Endothelial cell of umbilical vein (primary cell): ENCODE measurements at regions not wholly inside any gene's neighbourhood (a gene's known extent, or its start where the extent isn't known, plus 50 kb on each side); places are given as distances from the start of the nearest gene placed in this dataset.

Experiments used
- BruUV-seq: library from RNA; stranded (reverse); fragments of 400-500 nt; replicated peaks from 2 replicates; lab custom pipeline; 2021; lab: Mats Ljungman, UMichigan
- CTCF ChIA-PET: fragments of 300-600, 350-600 bp; sonication (Branson Sonifier 250); formaldehyde crosslinking; loops from one replicate; lab custom pipeline; 2021; ENCODE audit warnings: antibody characterized with exemption, inconsistent platforms; lab: Charles Lee
- POLR2A ChIA-PET: fragments of 300-600, 350-600 bp; sonication (Branson Sonifier 250); formaldehyde crosslinking; loops from one replicate; lab custom pipeline; 2021; ENCODE audit warnings: antibody characterized with exemption, inconsistent platforms; lab: Charles Lee
- DNase-seq: peaks from one replicate; pipeline ENCODE4 v3.0.0-alpha.2; 2011; ENCODE audit warnings: low read depth, low spot score
- FAIRE-seq: peaks from 2 replicates; lab custom pipeline; 2011; peaks lifted over from hg19 to GRCh38; lab: Jason Lieb, UNC
- H2AFZ ChIP-seq: 2 replicates; pipeline ENCODE4 v1.6.0; 2012; ENCODE audit warnings: low read depth, low read length, control low read depth, inconsistent platforms
- H3K27ac ChIP-seq: 2 replicates; pipeline ENCODE4 v1.5.1; 2011; ENCODE audit warnings: low read depth, mild to moderate bottlenecking, control low read depth, low read length, moderate library complexity; ENCODE audit not compliant: insufficient read depth
- H3K27me3 ChIP-seq, 2 experiments: 2 replicates each; pipeline versions ENCODE4 v1.6.0 to v1.6.1; 2011; ENCODE audit warnings: low read length in 2 of 2, mixed read lengths in 1 of 2; ENCODE audit not compliant: control insufficient read depth in 2 of 2, insufficient read depth in 2 of 2
- H3K36me3 ChIP-seq, 2 experiments: 2 replicates in 1 of 2; 3 replicates in 1 of 2; pipeline ENCODE4 v1.5.1; 2011; ENCODE audit warnings: low read length in 2 of 2, mild to moderate bottlenecking in 1 of 2, moderate library complexity in 1 of 2; ENCODE audit not compliant: control insufficient read depth in 2 of 2, insufficient read depth in 2 of 2; ENCODE audit errors: extremely low read depth in 1 of 2
- H3K4me1 ChIP-seq: 3 replicates; pipeline ENCODE4 v1.5.1; 2011; ENCODE audit warnings: mild to moderate bottlenecking, low read length; ENCODE audit not compliant: control insufficient read depth, insufficient read depth; ENCODE audit errors: extremely low read depth
- H3K4me2 ChIP-seq: 2 replicates; pipeline ENCODE4 v1.6.1; 2011; ENCODE audit warnings: low read length, control low read depth, mixed read lengths; ENCODE audit not compliant: insufficient read depth
- H3K4me3 ChIP-seq, 3 experiments: fragments of 200-600 bp in 1 of 3; sonication (generic), shearing (Covaris generic) in 1 of 3; replicated peaks in 1 of 3; 2 replicates each; pipeline ENCODE4 v1.5.1; 2011 to 2016; ENCODE audit warnings: control low read depth in 3 of 3, low read length in 3 of 3, mild to moderate bottlenecking in 2 of 3, inconsistent platforms in 1 of 3, low read depth in 1 of 3, moderate library complexity in 1 of 3; ENCODE audit not compliant: insufficient read depth in 1 of 3
- H3K79me2 ChIP-seq: 2 replicates; pipeline ENCODE4 v1.6.0; 2012; ENCODE audit warnings: low read length, inconsistent platforms; ENCODE audit not compliant: control insufficient read depth, insufficient read depth
- H3K9ac ChIP-seq: replicated peaks from 2 replicates; pipeline ENCODE3; 2011; ENCODE audit warnings: low read length, control low read depth; ENCODE audit not compliant: insufficient read depth; ENCODE audit errors: extremely low read depth
- H3K9me1 ChIP-seq: replicated peaks from 3 replicates; pipeline ENCODE4 v1.6.0; 2011; ENCODE audit warnings: mild to moderate bottlenecking, low read length; ENCODE audit not compliant: control insufficient read depth, insufficient read depth; ENCODE audit errors: extremely low read depth
- H3K9me3 ChIP-seq: replicated peaks from 2 replicates; pipeline ENCODE4 v1.5.1; 2012; ENCODE audit warnings: low read length, inconsistent platforms; ENCODE audit not compliant: control insufficient read depth, insufficient read depth
- H4K20me1 ChIP-seq: replicated peaks from 2 replicates; pipeline ENCODE3; 2011; ENCODE audit warnings: mild to moderate bottlenecking, low read length; ENCODE audit not compliant: control insufficient read depth, insufficient read depth; ENCODE audit errors: extremely low read depth
- EZH2 ChIP-seq: IDR thresholded peaks from 2 replicates; pipeline ENCODE4 v1.6.1; 2012; ENCODE audit warnings: borderline replicate concordance, low read depth, mild to moderate bottlenecking, moderate library complexity, low read length, inconsistent platforms; ENCODE audit not compliant: severe bottlenecking
- FOS ChIP-seq: IDR thresholded peaks from 2 replicates; pipeline ENCODE4 v1.6.1; 2011; ENCODE audit warnings: mild to moderate bottlenecking, low read length, moderate library complexity, borderline replicate concordance; ENCODE audit not compliant: insufficient read depth
- GATA2 ChIP-seq: IDR thresholded peaks from 2 replicates; pipeline ENCODE4 v1.7.0; 2011; ENCODE audit warnings: low read depth, mild to moderate bottlenecking, moderate library complexity, mixed read lengths, low read length; ENCODE audit not compliant: insufficient read length, insufficient read depth
- JUN ChIP-seq: IDR thresholded peaks from 2 replicates; pipeline ENCODE4 v1.6.1; 2011; ENCODE audit warnings: borderline replicate concordance, low read depth; ENCODE audit not compliant: insufficient read length, insufficient read depth
- MYC ChIP-seq: IDR thresholded peaks from one replicate; pipeline ENCODE4 v1.6.1; 2011; ENCODE audit warnings: mild to moderate bottlenecking, low read depth, low read length
- POLR2A ChIP-seq: IDR thresholded peaks from 2 replicates; pipeline ENCODE4 v1.6.1; 2012; ENCODE audit warnings: low read depth, mild to moderate bottlenecking, control low read depth, low read length
- POLR2AphosphoS5 ChIP-seq: IDR thresholded peaks from 2 replicates; pipeline ENCODE4 v1.6.1; 2012; ENCODE audit warnings: low read depth, mild to moderate bottlenecking, control low read depth, low read length, moderate library complexity; ENCODE audit not compliant: insufficient read depth
- dilution Hi-C: fragments of 300-500 bp; cut with MboI; formaldehyde crosslinking; loops from one replicate; pipeline ENCODE4 v1.15.0; 2019; ENCODE audit warnings: low sequenced_read_pairs; ENCODE audit not compliant: extremely low pct_ligation_motif_present
- intact Hi-C: fragments of 100-400 bp; cut with micrococcal nuclease; formaldehyde crosslinking; loops from one replicate; pipeline ENCODE4 v1.10.0; 2022
- TF ChIP-seq, protein P1 (sequence below): IDR thresholded peaks from 2 replicates; pipeline ENCODE4 v1.6.1; 2011; ENCODE audit not compliant: insufficient read depth, insufficient read length
- TF ChIP-seq, protein P2 (sequence below), 2 donors: IDR thresholded peaks; 1 replicate in 1 of 2; 2 replicates in 1 of 2; pipeline ENCODE4 v1.5.1; 2011; ENCODE audit warnings: low read length in 2 of 2, mild to moderate bottlenecking in 2 of 2, moderate library complexity in 2 of 2, control low read depth in 1 of 2, inconsistent platforms in 1 of 2, low read depth in 1 of 2; ENCODE audit not compliant: insufficient read depth in 1 of 2; ENCODE audit errors: extremely low read depth in 1 of 2

DNA sequence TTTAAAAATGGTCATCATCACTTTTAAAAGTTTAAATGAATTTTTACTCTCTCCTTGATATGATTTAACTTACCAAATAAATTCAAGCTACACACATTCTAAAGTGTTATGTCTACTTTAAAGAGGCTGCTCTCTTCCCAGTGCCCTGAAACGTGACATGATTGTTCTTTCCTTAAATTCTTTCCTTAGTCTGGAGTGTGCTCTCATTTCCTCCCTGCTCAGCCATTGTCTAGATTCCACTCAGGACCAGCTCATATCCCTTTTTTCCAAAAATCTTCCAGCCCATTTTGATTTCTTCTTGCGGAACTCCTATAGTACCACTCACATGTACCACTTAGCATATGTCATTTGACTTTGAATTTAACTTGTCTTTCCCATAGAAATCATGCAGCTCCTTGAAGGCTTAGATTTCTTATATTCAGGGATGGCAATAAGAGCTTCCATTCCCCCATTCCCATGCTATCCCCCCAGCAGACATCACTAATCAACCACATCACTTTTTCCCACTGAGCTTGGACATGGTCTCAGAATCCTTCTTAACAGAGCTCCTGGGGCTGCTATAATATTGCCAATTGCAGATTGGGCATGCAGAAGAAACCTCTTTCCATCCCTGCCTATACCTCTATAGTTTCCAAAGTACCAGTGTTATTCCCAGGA lies 54.7 kb upstream of the ITPKB start:
- ChIA-PET CTCF (interaction anchor here (0.8 to 1.7 kb wide), 8 partner anchors 11 to 185 kb away, joined by 3 to 6 read pairs (median 4); no protein-coding TSS in a partner anchor), POLR2A (interaction anchor here (0.8 kb wide), 1 partner anchor 21 kb away, joined by 4 read pairs; no protein-coding TSS in a partner anchor)
- Histone ChIP-seq H3K9me1 (no peaks in the 10 kb centered on the region), H3K27ac (peak overlapping the region; percentile 5), H3K27me3 (no peaks in the 10 kb centered on the region), H3K9me3 (no peaks in the 10 kb centered on the region), H3K4me3 (no peak overlapping the region), H4K20me1 (no peaks in the 10 kb centered on the region), H3K36me3 (no peaks in the 10 kb centered on the region), H3K79me2 (no peaks in the 10 kb centered on the region), H3K9ac (peak overlapping the region; percentile 9), H2AFZ (no peak overlapping the region), H3K4me1 (peaks cover 14% of the 10 kb centered on the region), H3K4me2 (peak overlapping the region; percentile 31)
- BruUV-seq, result no TSS peak
- dilution Hi-C loops (no loop called here), intact Hi-C loops (no loop called here)
- no peak for TF ChIP-seq FOS
- TF ChIP-seq, protein P1, sequence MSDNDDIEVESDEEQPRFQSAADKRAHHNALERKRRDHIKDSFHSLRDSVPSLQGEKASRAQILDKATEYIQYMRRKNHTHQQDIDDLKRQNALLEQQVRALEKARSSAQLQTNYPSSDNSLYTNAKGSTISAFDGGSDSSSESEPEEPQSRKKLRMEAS, result no peak
- TF ChIP-seq, protein P2, sequence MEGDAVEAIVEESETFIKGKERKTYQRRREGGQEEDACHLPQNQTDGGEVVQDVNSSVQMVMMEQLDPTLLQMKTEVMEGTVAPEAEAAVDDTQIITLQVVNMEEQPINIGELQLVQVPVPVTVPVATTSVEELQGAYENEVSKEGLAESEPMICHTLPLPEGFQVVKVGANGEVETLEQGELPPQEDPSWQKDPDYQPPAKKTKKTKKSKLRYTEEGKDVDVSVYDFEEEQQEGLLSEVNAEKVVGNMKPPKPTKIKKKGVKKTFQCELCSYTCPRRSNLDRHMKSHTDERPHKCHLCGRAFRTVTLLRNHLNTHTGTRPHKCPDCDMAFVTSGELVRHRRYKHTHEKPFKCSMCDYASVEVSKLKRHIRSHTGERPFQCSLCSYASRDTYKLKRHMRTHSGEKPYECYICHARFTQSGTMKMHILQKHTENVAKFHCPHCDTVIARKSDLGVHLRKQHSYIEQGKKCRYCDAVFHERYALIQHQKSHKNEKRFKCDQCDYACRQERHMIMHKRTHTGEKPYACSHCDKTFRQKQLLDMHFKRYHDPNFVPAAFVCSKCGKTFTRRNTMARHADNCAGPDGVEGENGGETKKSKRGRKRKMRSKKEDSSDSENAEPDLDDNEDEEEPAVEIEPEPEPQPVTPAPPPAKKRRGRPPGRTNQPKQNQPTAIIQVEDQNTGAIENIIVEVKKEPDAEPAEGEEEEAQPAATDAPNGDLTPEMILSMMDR (IDR thresholded peaks at IDR 0.05; ENCODE audit: extremely low read depth in 1 of 2, insufficient read depth in 1 of 2, low read depth in 1 of 2, low read length in 2 of 2), result no peak
- TF ChIP-seq POLR2A, result no peak
- no peak for TF ChIP-seq POLR2AphosphoS5
- TF ChIP-seq JUN, result no peak
- TF ChIP-seq MYC, result no peak
- TF ChIP-seq EZH2, result no peak
- TF ChIP-seq GATA2, result no peak
- FAIRE-seq (peak; percentile 48), DNase-seq (peak; percentile 58)
